ENCODE measurements at regions not wholly inside any gene's neighbourhood (a gene's known extent, or its start where the extent isn't known, plus 50 kb on each side); places are given as distances from the start of the nearest gene placed in this dataset.

GRCh38 chr12:20187456-20187855 lies 180.9 kb upstream of the PDE3A start:
- Histone ChIP-seq H3K27ac (ENCODE audit: low read length in 2 of 2) (no peak overlapping the region), H3K36me3 (replicated peaks in 1 of 2; ENCODE audit: control extremely low read depth in 1 of 2, control insufficient read depth in 1 of 2, extremely low read depth in 1 of 2, insufficient read depth in 2 of 2, low read length in 1 of 2) (no peaks in the 10 kb centered on the region), H3K9me3 (ENCODE audit: control extremely low read depth in 1 of 3, control insufficient read depth in 2 of 3, insufficient read depth in 1 of 3, low read length in 2 of 3) (no peaks in the 10 kb centered on the region), H3K4me3 (ENCODE audit: control extremely low read depth in 1 of 5, extremely low read depth in 1 of 5, insufficient read depth in 1 of 5, low read depth in 2 of 5, low read length in 4 of 5) (no peak overlapping the region), H3K27me3 (replicated peaks in 1 of 4; ENCODE audit: control extremely low read depth in 1 of 4, control insufficient read depth in 3 of 4, insufficient read depth in 4 of 4, low read length in 3 of 4) (no peaks in the 10 kb centered on the region), H3K4me1 (ENCODE audit: control insufficient read depth in 2 of 2, insufficient read depth in 2 of 2, low read length in 2 of 2) (no peaks in the 10 kb centered on the region), H3K79me2 (ENCODE audit: control insufficient read depth, insufficient read depth, low read length) (no peaks in the 10 kb centered on the region), H4K20me1 (ENCODE audit: control insufficient read depth, insufficient read depth, low read length, poor library complexity, severe bottlenecking) (no peaks in the 10 kb centered on the region), H2AFZ (ENCODE audit: insufficient read depth, low read depth, low read length, poor library complexity, severe bottlenecking) (no peak overlapping the region), H3K9ac (ENCODE audit: low read length) (no peak overlapping the region), H3K4me2 (replicated peaks; ENCODE audit: low read depth, low read length, poor library complexity, severe bottlenecking) (no peak overlapping the region)
- intact Hi-C loops (cut with micrococcal nuclease), result no loop called here
- no peak for DNase-seq
- Mint-ChIP-seq H3K27me3 (no peaks in the 10 kb centered on the region), H3K4me1 (no peaks in the 10 kb centered on the region), H3K27ac (no peak overlapping the region), H3K4me3 (no peak overlapping the region), H3K9me3 (ENCODE audit: insufficient read depth) (no peaks in the 10 kb centered on the region)
- ChIA-PET POLR2A (no interaction called here), CTCF (no interaction called here)
- no peak for TF ChIP-seq CTCF (IDR thresholded peaks at IDR 0.05)
- TF ChIP-seq EZH2 (IDR thresholded peaks at IDR 0.05; ENCODE audit: borderline replicate concordance, insufficient read depth, low read depth, low read length, poor library complexity, severe bottlenecking), result no peak
- no CpG with 5 or more reads among the region's 5 CpGs for WGBS (ENCODE audit: insufficient coverage)
- ATAC-seq (ENCODE audit: low read depth), result no peak

- no peak overlapping the region for H3K9ac ChIP-seq (ENCODE audit: low read length)
- DNase-seq (no peak), ATAC-seq (ENCODE audit: low read depth) (no peak)
- TF ChIP-seq CTCF (IDR thresholded peaks at IDR 0.05), result no peak
- no peak for TF ChIP-seq EZH2 (IDR thresholded peaks at IDR 0.05; ENCODE audit: borderline replicate concordance, insufficient read depth, low read depth, low read length, poor library complexity, severe bottlenecking)
- no peak overlapping the region for H2AFZ ChIP-seq (ENCODE audit: insufficient read depth, low read depth, low read length, poor library complexity, severe bottlenecking)
- CTCF ChIA-PET, result no interaction called here
- no peak overlapping the region for H3K4me2 ChIP-seq (replicated peaks; ENCODE audit: low read depth, low read length, poor library complexity, severe bottlenecking)
- H3K27me3 ChIP-seq (replicated peaks in 1 of 4; ENCODE audit: control extremely low read depth in 1 of 4, control insufficient read depth in 3 of 4, insufficient read depth in 4 of 4, low read length in 3 of 4), result no peaks in the 10 kb centered on the region
- no peak overlapping the region for H3K27ac Mint-ChIP-seq
- no peaks in the 10 kb centered on the region for H3K4me1 ChIP-seq (ENCODE audit: control insufficient read depth in 2 of 2, insufficient read depth in 2 of 2, low read length in 2 of 2)
- WGBS (ENCODE audit: insufficient coverage), result 93% methylated on average over 5 of the region's 5 CpGs
- H3K4me3 ChIP-seq (ENCODE audit: control extremely low read depth in 1 of 5, extremely low read depth in 1 of 5, insufficient read depth in 1 of 5, low read depth in 2 of 5, low read length in 4 of 5), result no peak overlapping the region
- H3K27ac ChIP-seq (ENCODE audit: low read length in 2 of 2), result no peak overlapping the region
- H3K4me3 Mint-ChIP-seq, result no peak overlapping the region
- no peaks in the 10 kb centered on the region for H3K27me3 Mint-ChIP-seq
- intact Hi-C loops (cut with micrococcal nuclease), result no loop called here
- no peaks in the 10 kb centered on the region for H3K9me3 ChIP-seq (ENCODE audit: control extremely low read depth in 1 of 3, control insufficient read depth in 2 of 3, insufficient read depth in 1 of 3, low read length in 2 of 3)
- no peaks in the 10 kb centered on the region for H3K9me3 Mint-ChIP-seq (ENCODE audit: insufficient read depth)
- no peaks in the 10 kb centered on the region for H3K79me2 ChIP-seq (ENCODE audit: control insufficient read depth, insufficient read depth, low read length)
- POLR2A ChIA-PET, result no interaction called here
- H4K20me1 ChIP-seq (ENCODE audit: control insufficient read depth, insufficient read depth, low read length, poor library complexity, severe bottlenecking), result no peaks in the 10 kb centered on the region
- no peaks in the 10 kb centered on the region for H3K4me1 Mint-ChIP-seq
- no peaks in the 10 kb centered on the region for H3K36me3 ChIP-seq (replicated peaks in 1 of 2; ENCODE audit: control extremely low read depth in 1 of 2, control insufficient read depth in 1 of 2, extremely low read depth in 1 of 2, insufficient read depth in 2 of 2, low read length in 1 of 2)
Observed at GRCh38 chr12:20188930-20189653, 179.2 kb upstream of the PDE3A start.

All from B cell (primary cell).